ENCODE measurements at regions not wholly inside any gene's neighbourhood (a gene's known extent, or its start where the extent isn't known, plus 50 kb on each side); places are given as distances from the start of the nearest gene placed in this dataset.

GRCh38 chr13:111437417-111437816, 117.0 kb downstream of the TEX29 start:
- TF ChIP-seq TEAD4 (IDR thresholded peaks at IDR 0.05; ENCODE audit: borderline replicate concordance, insufficient read depth), result no peak
- TF ChIP-seq USF2 (IDR thresholded peaks at IDR 0.05; ENCODE audit: borderline replicate concordance, low read depth, low read length), result no peak
- no peak for TF ChIP-seq EZH2phosphoT487 (IDR thresholded peaks at IDR 0.05; ENCODE audit: borderline replicate concordance, low read depth)
- no peak for TF ChIP-seq CTCF (IDR thresholded peaks at IDR 0.05)
- TF ChIP-seq POLR2AphosphoS5 (IDR thresholded peaks at IDR 0.05; ENCODE audit: low read depth, low read length), result no peak
- TF ChIP-seq RFX5 (IDR thresholded peaks at IDR 0.05; ENCODE audit: low read length), result no peak
- TF ChIP-seq REST (IDR thresholded peaks at IDR 0.05; ENCODE audit: low read depth, low read length), result no peak
- no peak for TF ChIP-seq EP300 (IDR thresholded peaks at IDR 0.05; ENCODE audit: borderline replicate concordance in 1 of 2, low read depth in 1 of 2, low read length in 1 of 2)
- TF ChIP-seq RAD21 (IDR thresholded peaks at IDR 0.05; ENCODE audit: low read length), result no peak
- TF ChIP-seq MAX (IDR thresholded peaks at IDR 0.05; ENCODE audit: low read depth), result no peak
- TF ChIP-seq CHD2 (IDR thresholded peaks at IDR 0.05; ENCODE audit: low read length, partially characterized antibody), result no peak
- TF ChIP-seq FOXJ3 (CRISPR knock-in tag; IDR thresholded peaks at IDR 0.05), result no peak
- no peak for TF ChIP-seq MEF2A (IDR thresholded peaks at IDR 0.05; ENCODE audit: borderline replicate concordance, low read depth)

All from SK-N-SH (cell line).